HepG2 (cell line): ENCODE measurements at regions not wholly inside any gene's neighbourhood (a gene's known extent, or its start where the extent isn't known, plus 50 kb on each side); places are given as distances from the start of the nearest gene placed in this dataset.
"Not testable (repeated sequence)": the region's sequence is repeated elsewhere in the genome, so short reads cannot be mapped to it uniquely, and the experiment has no call there.

ENCODE experiments used
- ATAC-seq: fragments of 200-7000 bp; cut with Tn5 transposase; 3 replicates; pipeline ENCODE4 v1.9.1; 2020; ENCODE audit warnings: mild to moderate bottlenecking, moderate library complexity
- BruUV-seq: library from RNA; stranded (reverse); fragments of 400-500 nt; replicated peaks from 2 replicates; lab custom pipeline; 2021; lab: Mats Ljungman, UMichigan
- CTCF ChIA-PET: fragments of 300-600 bp; formaldehyde crosslinking; extraction: SDS; loops from one replicate; lab custom pipeline; 2021; ENCODE audit warnings: low total read pairs, inconsistent platforms, low intra/inter-chr PET ratio; lab: Yijun Ruan, JAX
- POLR2A ChIA-PET: fragments of 350-600 bp; sonication (Branson Sonifier 250); formaldehyde crosslinking; loops from one replicate; lab custom pipeline; 2020; ENCODE audit warnings: antibody characterized with exemption, inconsistent platforms; lab: Yijun Ruan, JAX
- DNase-seq: peaks from one replicate; pipeline ENCODE4 v3.0.0-alpha.2; 2015; ENCODE audit warnings: low spot score
- FAIRE-seq: peaks from 3 replicates; lab custom pipeline; 2011; peaks lifted over from hg19 to GRCh38; lab: Jason Lieb, UNC
- H2AFZ ChIP-seq: one replicate; pipeline ENCODE4 v1.6.1; 2011; ENCODE audit warnings: low read length, inconsistent platforms
- H3K27ac ChIP-seq: fragments of 300-600 bp; 3 replicates; pipeline ENCODE4 v1.8.0; 2011; ENCODE audit warnings: mixed run types, mild to moderate bottlenecking, mixed read lengths, low read length, inconsistent platforms; ENCODE audit not compliant: insufficient read depth; ENCODE audit errors: extremely low read length
- H3K27me3 ChIP-seq, 2 experiments: fragments of 200-600 bp in 1 of 2; 2 replicates in 1 of 2; 3 replicates in 1 of 2; pipeline versions ENCODE4 v1.6.0 to v1.8.0; 2011; ENCODE audit warnings: low read length in 2 of 2, mild to moderate bottlenecking in 2 of 2, moderate library complexity in 2 of 2, inconsistent platforms in 1 of 2; ENCODE audit not compliant: insufficient read depth in 2 of 2, control insufficient read depth in 1 of 2
- H3K36me3 ChIP-seq, 2 experiments: fragments of 200-600 bp in 1 of 2; replicated peaks in 1 of 2; 2 replicates in 1 of 2; 3 replicates in 1 of 2; pipeline versions ENCODE4 v1.5.1 to v1.8.0; 2011; ENCODE audit warnings: low read length in 2 of 2, inconsistent platforms in 1 of 2; ENCODE audit not compliant: insufficient read depth in 2 of 2, control insufficient read depth in 1 of 2
- H3K4me1 ChIP-seq: 2 replicates; pipeline ENCODE4 v1.5.1; 2012; ENCODE audit warnings: low read length, inconsistent platforms; ENCODE audit not compliant: insufficient read depth
- H3K4me2 ChIP-seq: 2 replicates; pipeline ENCODE4 v1.6.0; 2011; ENCODE audit warnings: low read depth, low read length, inconsistent platforms
- H3K4me3 ChIP-seq, 3 experiments: fragments of 200-600 bp in 1 of 3; sonication (generic), shearing (Covaris generic) in 1 of 3; replicated peaks in 1 of 3; 2 replicates each; pipeline ENCODE4 v1.5.1; 2011 to 2016; ENCODE audit warnings: low read length in 3 of 3, inconsistent platforms in 2 of 3, low read depth in 2 of 3, mild to moderate bottlenecking in 2 of 3, control low read depth in 1 of 3, mixed read lengths in 1 of 3; ENCODE audit not compliant: insufficient read depth in 1 of 3
- H3K79me2 ChIP-seq: one replicate; pipeline ENCODE4 v1.6.1; 2011; ENCODE audit warnings: low read length, inconsistent platforms; ENCODE audit not compliant: insufficient read depth
- H3K9ac ChIP-seq: 2 replicates; pipeline ENCODE4 v1.6.0; 2011; ENCODE audit warnings: mild to moderate bottlenecking, low read depth, low read length, inconsistent platforms; ENCODE audit not compliant: insufficient read depth
- H3K9me3 ChIP-seq: 2 replicates; pipeline ENCODE4 v1.5.1; 2012; ENCODE audit warnings: mild to moderate bottlenecking, low read length
- H4K20me1 ChIP-seq: 2 replicates; pipeline ENCODE4 v1.6.0; 2011; ENCODE audit warnings: inconsistent platforms, mild to moderate bottlenecking, low read length, moderate library complexity; ENCODE audit not compliant: insufficient read depth
- ZNF580 ChIP-seq: IDR thresholded peaks from 2 replicates; pipeline ENCODE4 v1.6.1; 2016; ENCODE audit warnings: low read depth, borderline replicate concordance
- ZNF768 ChIP-seq: sonication (generic); formaldehyde crosslinking; IDR thresholded peaks from 2 replicates; pipeline ENCODE4 v1.4.0; 2020; ENCODE audit warnings: missing genetic modification reagents
- ZSCAN21 ChIP-seq: sonication (generic); formaldehyde crosslinking; IDR thresholded peaks from 2 replicates; pipeline ENCODE4 v1.8.0; 2022; ENCODE audit warnings: mild to moderate bottlenecking, missing genetic modification reagents, moderate library complexity, borderline replicate concordance
- WGBS: methylation state at CpG from one replicate; pipeline ENCODE4 v1.1.6; 2017; ENCODE audit warnings: low lambda C conversion rate; 5-methylcytosine and 5-hydroxymethylcytosine counted together
- in situ Hi-C: cut with HindIII; loops from 2 replicates; pipeline ENCODE4 v1.10.0; 2017; ENCODE audit warnings: low pct_unique_long_range_greater_than_20kb; ENCODE audit not compliant: extremely low pct_ligation_motif_present
- intact Hi-C: fragments of 100-400 bp; cut with micrococcal nuclease; formaldehyde crosslinking; loops from one replicate; pipeline ENCODE4 v1.10.0; 2022; ENCODE audit not compliant: unreplicated experiment

- no peak overlapping the region for H3K4me2 ChIP-seq
- no peak for TF ChIP-seq ZSCAN21 (CRISPR knock-in tag)
- peak; percentile 14; the same call in 1 of the 2 replicates for TF ChIP-seq ZNF768 (CRISPR knock-in tag)
- TF ChIP-seq ZNF580: no peak
- TF ChIP-seq, all 625 proteins: peak for 1
- Histone ChIP-seq H3K27ac (no peak overlapping the region), H3K9me3 (no peaks in the 10 kb centered on the region), H3K9ac (no peak overlapping the region), H4K20me1 (no peaks in the 10 kb centered on the region), H3K4me3 (no peak overlapping the region), H3K27me3 (peaks cover 0 to 5% of the 10 kb centered on the region in 2 experiments; a peak in 2 of 5 replicates), H3K79me2 (no peaks in the 10 kb centered on the region), H3K4me1 (no peaks in the 10 kb centered on the region), H2AFZ (no peak overlapping the region), H3K36me3 (no peaks in the 10 kb centered on the region)
- intact Hi-C loops: no loop called here
- BruUV-seq: no TSS peak
- ATAC-seq: no peak
- DNase-seq: no peak
- WGBS: 24% methylated on average over 15 of the region's 16 CpGs
- in situ Hi-C loops: no loop called here
- FAIRE-seq: no peak
- POLR2A ChIA-PET: no interaction called here
- CTCF ChIA-PET: no interaction called here
Observed at GRCh38 chr4:8674311-8674885, 81.8 kb downstream of the CPZ start.

- BruUV-seq, H3K9ac ChIP-seq, H3K36me3 ChIP-seq, H3K27ac ChIP-seq, intact Hi-C loops, H4K20me1 ChIP-seq, H3K4me2 ChIP-seq, H3K4me1 ChIP-seq, H2AFZ ChIP-seq, H3K79me2 ChIP-seq, H3K9me3 ChIP-seq, POLR2A ChIA-PET, ATAC-seq, H3K4me3 ChIP-seq, CTCF ChIA-PET, H3K27me3 ChIP-seq, DNase-seq, FAIRE-seq, in situ Hi-C loops: not testable (repeated sequence)
- WGBS: 0% methylated on average over 4 of the region's 5 CpGs
Observed at GRCh38 chr4:8673106-8673505, 80.5 kb downstream of the CPZ start.
